B cell (primary cell): ENCODE measurements at regions not wholly inside any gene's neighbourhood (a gene's known extent, or its start where the extent isn't known, plus 50 kb on each side); places are given as distances from the start of the nearest gene placed in this dataset.

ENCODE experiments used
- ATAC-seq: fragments of 200-7000 bp; cut with Tn5 transposase; one replicate; pipeline ENCODE4 v1.10.0; 2021; ENCODE audit warnings: low read depth, mild to moderate bottlenecking, moderate number of reproducible peaks, moderate library complexity
- CTCF ChIA-PET: fragments of 350-600 bp; sonication (Branson Sonifier 250); formaldehyde crosslinking; loops from one replicate; lab custom pipeline; 2021; ENCODE audit warnings: antibody characterized with exemption, inconsistent platforms; lab: Charles Lee
- POLR2A ChIA-PET: fragments of 350-600 bp; sonication (Branson Sonifier 250); formaldehyde crosslinking; loops from one replicate; lab custom pipeline; 2021; ENCODE audit warnings: antibody characterized with exemption; lab: Charles Lee
- DNase-seq: peaks from one replicate; pipeline ENCODE4 v3.0.0; 2013
- H2AFZ ChIP-seq: 2 replicates; pipeline ENCODE4 v1.6.1; 2012; ENCODE audit warnings: mild to moderate bottlenecking, low read depth, low read length; ENCODE audit not compliant: insufficient read depth, poor library complexity, severe bottlenecking
- H3K27ac ChIP-seq, 2 donors: 1 replicate in 1 of 2; 2 replicates in 1 of 2; pipeline ENCODE4 v1.5.1; 2012 to 2013; ENCODE audit warnings: low read length in 2 of 2, mild to moderate bottlenecking in 2 of 2, moderate library complexity in 1 of 2
- H3K27me3 ChIP-seq, 4 experiments: fragments of 200-600 bp in 1 of 4; sonication (generic) in 1 of 4; replicated peaks in 1 of 4; 1 replicate in 2 of 4; 2 replicates in 2 of 4; pipeline versions ENCODE4 v1.6.1 to v1.7.0; 2013 to 2016; ENCODE audit warnings: low read length in 3 of 4, mild to moderate bottlenecking in 2 of 4, mixed read lengths in 1 of 4, moderate library complexity in 1 of 4; ENCODE audit not compliant: insufficient read depth in 4 of 4, control insufficient read depth in 3 of 4; ENCODE audit errors: control extremely low read depth in 1 of 4
- H3K36me3 ChIP-seq, 2 experiments: replicated peaks in 1 of 2; 1 replicate in 1 of 2; 2 replicates in 1 of 2; pipeline versions ENCODE4 v1.6.1 to v1.7.1; 2013; ENCODE audit warnings: low read length in 1 of 2; ENCODE audit not compliant: insufficient read depth in 2 of 2, control insufficient read depth in 1 of 2; ENCODE audit errors: control extremely low read depth in 1 of 2, extremely low read depth in 1 of 2
- H3K4me1 ChIP-seq, 2 donors: fragments of 200-600 bp in 1 of 2; sonication (generic) in 1 of 2; 1 replicate in 1 of 2; 2 replicates in 1 of 2; pipeline versions ENCODE4 v1.5.1 to v1.6.1; 2013 to 2017; ENCODE audit warnings: low read length in 2 of 2; ENCODE audit not compliant: control insufficient read depth in 2 of 2, insufficient read depth in 2 of 2
- H3K4me2 ChIP-seq: replicated peaks from 2 replicates; pipeline ENCODE3; 2012; ENCODE audit warnings: mild to moderate bottlenecking, low read depth, low read length; ENCODE audit not compliant: poor library complexity, severe bottlenecking
- H3K4me3 ChIP-seq, 5 experiments: fragments of 200-600 bp in 1 of 5; sonication (generic) in 1 of 5; 1 replicate in 3 of 5; 2 replicates in 2 of 5; pipeline versions ENCODE4 v1.5.1 to v1.7.0; 2011 to 2016; ENCODE audit warnings: low read length in 4 of 5, mild to moderate bottlenecking in 4 of 5, low read depth in 2 of 5, control low read depth in 1 of 5, moderate library complexity in 1 of 5; ENCODE audit not compliant: insufficient read depth in 1 of 5; ENCODE audit errors: control extremely low read depth in 1 of 5, extremely low read depth in 1 of 5
- H3K79me2 ChIP-seq: fragments of 200-600 bp; sonication (generic); one replicate; pipeline ENCODE4 v1.6.0; 2016; ENCODE audit warnings: low read length; ENCODE audit not compliant: control insufficient read depth, insufficient read depth
- H3K9ac ChIP-seq: fragments of 200-600 bp; sonication (generic); 2 replicates; pipeline ENCODE4 v1.6.1; 2017; ENCODE audit warnings: mild to moderate bottlenecking, low read length, moderate library complexity
- H3K9me3 ChIP-seq, 3 donors: one replicate each; pipeline versions ENCODE4 v1.6.1 to v1.7.1; 2013; ENCODE audit warnings: low read length in 2 of 3; ENCODE audit not compliant: control insufficient read depth in 2 of 3, insufficient read depth in 1 of 3; ENCODE audit errors: control extremely low read depth in 1 of 3
- H4K20me1 ChIP-seq: 2 replicates; pipeline ENCODE4 v1.6.0; 2012; ENCODE audit warnings: mild to moderate bottlenecking, low read length; ENCODE audit not compliant: insufficient read depth, control insufficient read depth, poor library complexity, severe bottlenecking
- H3K27ac Mint-ChIP-seq: one replicate; pipeline ENCODE4 v1.8.0; 2021; ENCODE audit warnings: mixed read lengths
- H3K27me3 Mint-ChIP-seq: one replicate; pipeline ENCODE4 v1.8.0; 2021; ENCODE audit warnings: mixed read lengths
- H3K4me1 Mint-ChIP-seq: one replicate; pipeline ENCODE4 v1.8.0; 2021; ENCODE audit warnings: mixed read lengths
- H3K4me3 Mint-ChIP-seq: one replicate; pipeline ENCODE4 v1.8.0; 2021; ENCODE audit warnings: mixed read lengths
- H3K9me3 Mint-ChIP-seq: one replicate; pipeline ENCODE4 v1.8.0; 2022; ENCODE audit warnings: mixed read lengths; ENCODE audit not compliant: insufficient read depth
- CTCF ChIP-seq: fragments of 200-600 bp; IDR thresholded peaks from one replicate; pipeline ENCODE4 v1.8.0; 2022; ENCODE audit warnings: antibody characterized with exemption, mild to moderate bottlenecking
- EZH2 ChIP-seq: IDR thresholded peaks from 2 replicates; pipeline ENCODE4 v1.6.1; 2012; ENCODE audit warnings: borderline replicate concordance, low read depth, mild to moderate bottlenecking, moderate library complexity, low read length; ENCODE audit not compliant: insufficient read depth, poor library complexity, severe bottlenecking
- WGBS: methylation state at CpG from one replicate; pipeline ENCODE4 v1.1.5; 2013; ENCODE audit warnings: missing lambda C conversion rate; ENCODE audit not compliant: insufficient coverage; 5-methylcytosine and 5-hydroxymethylcytosine counted together
- intact Hi-C: fragments of 100-400 bp; cut with micrococcal nuclease; formaldehyde crosslinking; loops from one replicate; pipeline ENCODE4 v1.10.0; 2022

DNA sequence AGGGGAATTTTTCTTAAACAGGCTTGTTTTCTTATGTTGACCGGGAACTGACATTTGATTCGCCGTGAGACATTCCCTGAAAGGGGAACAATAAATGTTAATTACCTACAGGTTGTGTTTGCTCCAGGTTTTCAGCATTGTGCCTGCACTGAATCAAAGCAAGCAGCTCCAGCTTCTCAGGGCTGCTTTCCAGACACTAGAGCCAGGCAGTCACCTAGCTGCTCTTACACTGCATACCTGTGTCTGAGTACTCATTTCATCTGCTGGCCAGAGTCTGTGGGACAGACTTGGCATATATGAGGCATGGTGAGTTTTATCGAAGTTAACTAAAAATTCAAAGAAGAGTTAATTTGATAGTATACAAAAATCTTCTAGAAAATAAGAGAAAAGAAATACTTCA is 951.8 kb upstream of the MAP3K7 start:
- Histone ChIP-seq H3K9me3 (no peaks in the 10 kb centered on the region), H3K4me2 (no peak overlapping the region), H2AFZ (no peak overlapping the region), H4K20me1 (no peaks in the 10 kb centered on the region), H3K27ac (no peak overlapping the region), H3K9ac (no peak overlapping the region), H3K79me2 (no peaks in the 10 kb centered on the region), H3K4me1 (no peaks in the 10 kb centered on the region), H3K27me3 (no peaks in the 10 kb centered on the region), H3K4me3 (no peak overlapping the region), H3K36me3 (no peaks in the 10 kb centered on the region)
- DNase-seq (no peak), ATAC-seq (no peak)
- Mint-ChIP-seq H3K4me3 (no peak overlapping the region), H3K9me3 (peaks cover 4% of the 10 kb centered on the region), H3K27me3 (no peaks in the 10 kb centered on the region), H3K4me1 (no peaks in the 10 kb centered on the region), H3K27ac (no peak overlapping the region)
- intact Hi-C loops = no loop called here
- ChIA-PET CTCF (no interaction called here), POLR2A (no interaction called here)
- no peak for TF ChIP-seq EZH2
- TF ChIP-seq CTCF = no peak
- WGBS = no CpG with 5 or more reads among the region's 4 CpGs

- Histone ChIP-seq H3K9me3 (no peaks in the 10 kb centered on the region), H3K27me3 (no peaks in the 10 kb centered on the region), H3K27ac (no peak overlapping the region), H3K9ac (no peak overlapping the region), H4K20me1 (no peaks in the 10 kb centered on the region), H3K36me3 (no peaks in the 10 kb centered on the region), H3K4me1 (no peaks in the 10 kb centered on the region), H3K4me3 (no peak overlapping the region), H3K4me2 (no peak overlapping the region), H2AFZ (no peak overlapping the region), H3K79me2 (no peaks in the 10 kb centered on the region)
- ChIA-PET CTCF (no interaction called here), POLR2A (no interaction called here)
- no CpG with 5 or more reads among the region's 2 CpGs for WGBS
- H3K9me3 Mint-ChIP-seq = peaks cover 6% of the 10 kb centered on the region
- H3K4me1 Mint-ChIP-seq = no peaks in the 10 kb centered on the region
- no peaks in the 10 kb centered on the region for H3K27me3 Mint-ChIP-seq
- no peak overlapping the region for H3K27ac Mint-ChIP-seq
- intact Hi-C loops = no loop called here
- no peak for TF ChIP-seq EZH2
- TF ChIP-seq CTCF = no peak
- DNase-seq (no peak), ATAC-seq (no peak)
- H3K4me3 Mint-ChIP-seq = no peak overlapping the region
Observed at GRCh38 chr6:91534614-91535013, 947.7 kb upstream of the MAP3K7 start.
